ENCODE measurements at regions not wholly inside any gene's neighbourhood (a gene's known extent, or its start where the extent isn't known, plus 50 kb on each side); places are given as distances from the start of the nearest gene placed in this dataset.

DNA sequence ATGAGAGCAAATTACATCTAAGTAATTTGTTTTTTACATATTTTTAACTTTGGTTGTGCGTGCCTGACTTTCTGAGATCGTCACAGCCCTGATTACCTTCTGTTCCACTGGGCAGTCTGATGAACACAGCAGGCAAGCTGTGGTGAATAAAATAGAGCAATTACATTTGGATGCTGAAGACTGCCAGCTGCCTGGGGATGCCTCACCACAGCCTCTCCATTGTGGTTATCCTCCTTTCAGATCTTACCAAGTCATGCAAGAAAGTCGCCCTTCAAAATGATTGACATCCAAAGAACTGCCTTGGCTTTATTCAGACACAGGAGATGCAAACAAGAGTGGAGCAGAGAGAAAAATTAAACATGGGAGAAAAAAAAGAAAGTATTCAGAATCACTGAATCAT lies 456.6 kb upstream of the TMPO start:
- H3K4me3 ChIP-seq (ENCODE audit: low read length): no peak overlapping the region
- no peaks in the 10 kb centered on the region for H3K9me2 ChIP-seq (replicated peaks; ENCODE audit: control insufficient read depth, low read length)
- no peaks in the 10 kb centered on the region for H3F3A ChIP-seq (ENCODE audit: control insufficient read depth, insufficient read depth)
- H3K4me1 ChIP-seq (ENCODE audit: control insufficient read depth, low read length): no peaks in the 10 kb centered on the region
- H3K4me2 ChIP-seq (ENCODE audit: low read length): no peak overlapping the region
- H3K79me2 ChIP-seq (ENCODE audit: control insufficient read depth, low read length): no peaks in the 10 kb centered on the region
- TF ChIP-seq EZH2phosphoT487 (IDR thresholded peaks at IDR 0.05; ENCODE audit: borderline replicate concordance, low read length): no peak
- no peak for TF ChIP-seq CTCF (IDR thresholded peaks at IDR 0.05; ENCODE audit: low read depth, low read length, poor library complexity, severe bottlenecking)
- no peak overlapping the region for H3K27ac ChIP-seq (ENCODE audit: low read depth, low read length)
- H3K36me3 ChIP-seq (ENCODE audit: control insufficient read depth, low read length): no peaks in the 10 kb centered on the region
- H4K20me1 ChIP-seq (ENCODE audit: control insufficient read depth, insufficient read depth, low read depth, low read length): no peaks in the 10 kb centered on the region
- H3K9me3 ChIP-seq (ENCODE audit: control insufficient read depth, insufficient read depth, low read length): no peaks in the 10 kb centered on the region
- no peaks in the 10 kb centered on the region for H3K27me3 ChIP-seq (ENCODE audit: control insufficient read depth, low read length)

- Histone ChIP-seq H4K20me1 (ENCODE audit: control insufficient read depth, insufficient read depth, low read depth, low read length) (no peaks in the 10 kb centered on the region), H3K9me3 (ENCODE audit: control insufficient read depth, insufficient read depth, low read length) (no peaks in the 10 kb centered on the region), H3K79me2 (ENCODE audit: control insufficient read depth, low read length) (no peaks in the 10 kb centered on the region), H3K4me2 (ENCODE audit: low read length) (no peak overlapping the region), H3K4me1 (ENCODE audit: control insufficient read depth, low read length) (no peaks in the 10 kb centered on the region), H3K36me3 (ENCODE audit: control insufficient read depth, low read length) (no peaks in the 10 kb centered on the region), H3F3A (ENCODE audit: control insufficient read depth, insufficient read depth) (no peaks in the 10 kb centered on the region), H3K27ac (ENCODE audit: low read depth, low read length) (no peak overlapping the region), H3K27me3 (ENCODE audit: control insufficient read depth, low read length) (no peaks in the 10 kb centered on the region), H3K4me3 (ENCODE audit: low read length) (no peak overlapping the region), H3K9me2 (replicated peaks; ENCODE audit: control insufficient read depth, low read length) (no peaks in the 10 kb centered on the region)
- TF ChIP-seq CTCF (IDR thresholded peaks at IDR 0.05; ENCODE audit: low read depth, low read length, poor library complexity, severe bottlenecking) (no peak), EZH2phosphoT487 (IDR thresholded peaks at IDR 0.05; ENCODE audit: borderline replicate concordance, low read length) (no peak)
These were observed 455.6 kb upstream of the TMPO start for GRCh38 chr12:98059659-98060343.

- Histone ChIP-seq H3K27me3 (ENCODE audit: control insufficient read depth, low read length) (no peaks in the 10 kb centered on the region), H3F3A (ENCODE audit: control insufficient read depth, insufficient read depth) (no peaks in the 10 kb centered on the region), H3K4me1 (ENCODE audit: control insufficient read depth, low read length) (no peaks in the 10 kb centered on the region), H3K36me3 (ENCODE audit: control insufficient read depth, low read length) (no peaks in the 10 kb centered on the region), H3K9me2 (replicated peaks; ENCODE audit: control insufficient read depth, low read length) (no peaks in the 10 kb centered on the region), H3K9me3 (ENCODE audit: control insufficient read depth, insufficient read depth, low read length) (no peaks in the 10 kb centered on the region), H3K27ac (ENCODE audit: low read depth, low read length) (no peak overlapping the region), H4K20me1 (ENCODE audit: control insufficient read depth, insufficient read depth, low read depth, low read length) (no peaks in the 10 kb centered on the region), H3K79me2 (ENCODE audit: control insufficient read depth, low read length) (no peaks in the 10 kb centered on the region), H3K4me3 (ENCODE audit: low read length) (no peak overlapping the region), H3K4me2 (ENCODE audit: low read length) (no peak overlapping the region)
- TF ChIP-seq EZH2phosphoT487 (IDR thresholded peaks at IDR 0.05; ENCODE audit: borderline replicate concordance, low read length) (no peak), CTCF (IDR thresholded peaks at IDR 0.05; ENCODE audit: low read depth, low read length, poor library complexity, severe bottlenecking) (no peak)
These were observed 455.0 kb upstream of the TMPO start for GRCh38 chr12:98060411-98060810.

Data from DOHH2 (cell line).